K562 (cell line): ENCODE measurements at regions not wholly inside any gene's neighbourhood (a gene's known extent, or its start where the extent isn't known, plus 50 kb on each side); places are given as distances from the start of the nearest gene placed in this dataset.
A peak's percentile ranks its signal among the peaks of the same experiment; 100 is the strongest.

Experiments
- ATAC-seq: fragments of 200-7000 bp; cut with Tn5 transposase; 3 replicates; pipeline ENCODE4 v1.9.1; 2020; ENCODE audit warnings: moderate library complexity
- BruUV-seq: library from RNA; stranded (reverse); fragments of 400-500 nt; replicated peaks from 2 replicates; lab custom pipeline; 2021; lab: Mats Ljungman, UMichigan
- CTCF ChIA-PET: fragments of 300-600 bp; formaldehyde crosslinking; extraction: SDS; loops from one replicate; lab custom pipeline; 2021; ENCODE audit warnings: low intra/inter-chr PET ratio; lab: Yijun Ruan, JAX
- POLR2A ChIA-PET: fragments of 300-600, 350-650 bp; sonication (Branson Sonifier 250); formaldehyde crosslinking; extraction: SDS; loops from one replicate; lab custom pipeline; 2021; ENCODE audit warnings: antibody characterized with exemption, inconsistent platforms; lab: Yijun Ruan, JAX
- DNase-seq, 4 experiments: peaks; one replicate each; pipeline versions ENCODE4 v3.0.0 to v3.0.0-alpha.2; 2011 to 2018; ENCODE audit warnings: low spot score in 3 of 4, mixed read lengths in 3 of 4; ENCODE audit errors: extremely low read depth in 1 of 4
- FAIRE-seq: peaks from 2 replicates; lab custom pipeline; 2011; peaks lifted over from hg19 to GRCh38; lab: Jason Lieb, UNC
- H2AFZ ChIP-seq: 2 replicates; pipeline ENCODE4 v1.6.0; 2011; ENCODE audit warnings: low read depth, low read length, control low read depth, inconsistent platforms
- H3K27ac ChIP-seq: fragments of 200-600 bp; 3 replicates; pipeline ENCODE4 v1.8.0; 2011; ENCODE audit warnings: low read depth, mild to moderate bottlenecking, control low read depth, inconsistent platforms, low read length, moderate library complexity, mixed read lengths; ENCODE audit errors: extremely low read depth
- H3K27me3 ChIP-seq, 2 experiments: fragments of 300-600 bp in 1 of 2; 2 replicates in 1 of 2; 3 replicates in 1 of 2; pipeline versions ENCODE4 v1.6.0 to v1.8.0; 2011; ENCODE audit warnings: inconsistent platforms in 2 of 2, low read length in 2 of 2, mild to moderate bottlenecking in 1 of 2, mixed read lengths in 1 of 2, moderate library complexity in 1 of 2; ENCODE audit not compliant: control insufficient read depth in 2 of 2, insufficient read depth in 2 of 2
- H3K36me3 ChIP-seq: fragments of 300-600 bp; 3 replicates; pipeline ENCODE4 v1.8.0; 2011; ENCODE audit warnings: mild to moderate bottlenecking, low read length, inconsistent platforms; ENCODE audit not compliant: control insufficient read depth, insufficient read depth
- H3K4me1 ChIP-seq, 2 experiments: fragments of 200-600 bp in 1 of 2; replicated peaks in 1 of 2; 2 replicates in 1 of 2; 3 replicates in 1 of 2; pipeline versions ENCODE4 v1.5.1 to v1.8.0; 2011; ENCODE audit warnings: inconsistent platforms in 2 of 2, low read length in 2 of 2, mild to moderate bottlenecking in 1 of 2, mixed read lengths in 1 of 2, moderate library complexity in 1 of 2; ENCODE audit not compliant: control insufficient read depth in 2 of 2, insufficient read depth in 2 of 2
- H3K4me2 ChIP-seq: 2 replicates; pipeline ENCODE4 v1.6.1; 2011; ENCODE audit warnings: low read length, control low read depth, inconsistent platforms, mixed read lengths; ENCODE audit not compliant: insufficient read depth
- H3K4me3 ChIP-seq: fragments of 200-600 bp; sonication (generic), shearing (Covaris generic); 2 replicates; pipeline ENCODE4 v1.5.1; 2016; ENCODE audit warnings: control low read depth, inconsistent platforms
- H3K79me2 ChIP-seq: fragments of 200-600 bp; 3 replicates; pipeline ENCODE4 v1.8.0; 2011; ENCODE audit warnings: low read length, inconsistent platforms; ENCODE audit not compliant: control insufficient read depth, insufficient read depth
- H3K9ac ChIP-seq, 2 experiments: 2 replicates each; pipeline versions ENCODE4 v1.6.0 to v1.6.1; 2011; ENCODE audit warnings: low read depth in 2 of 2, low read length in 2 of 2, control low read depth in 1 of 2, inconsistent platforms in 1 of 2, mild to moderate bottlenecking in 1 of 2, mixed read lengths in 1 of 2; ENCODE audit not compliant: insufficient read depth in 1 of 2
- H3K9me1 ChIP-seq: one replicate; pipeline ENCODE4 v1.6.0; 2011; ENCODE audit warnings: inconsistent platforms, mild to moderate bottlenecking, low read length, moderate library complexity; ENCODE audit not compliant: control insufficient read depth, insufficient read depth
- H3K9me3 ChIP-seq: replicated peaks from 2 replicates; pipeline ENCODE4 v1.5.1; 2011; ENCODE audit warnings: low read depth, low read length, inconsistent platforms; ENCODE audit not compliant: control insufficient read depth, insufficient read depth
- H4K20me1 ChIP-seq: replicated peaks from 2 replicates; pipeline ENCODE4 v1.6.1; 2011; ENCODE audit warnings: low read length, inconsistent platforms, mixed read lengths; ENCODE audit not compliant: control insufficient read depth, insufficient read depth
- CTBP1 ChIP-seq: fragments of 450-650 bp; IDR thresholded peaks from 2 replicates; pipeline ENCODE4 v1.6.1; 2016; ENCODE audit warnings: borderline replicate concordance
- ETV1 ChIP-seq: fragments of 450-650 bp; conservative IDR thresholded peaks from 2 replicates; pipeline ENCODE4 v1.6.1; 2016; ENCODE audit warnings: missing genetic modification characterization, control low read depth, low read depth, missing compliant biosample characterization
- FOXA1 ChIP-seq: fragments of 450-650 bp; IDR thresholded peaks from 2 replicates; pipeline ENCODE4 v1.6.1; 2016; ENCODE audit warnings: mild to moderate bottlenecking, borderline replicate concordance
- IRF2 ChIP-seq: sonication (generic); formaldehyde crosslinking; IDR thresholded peaks from 2 replicates; pipeline ENCODE4 v1.8.1; 2022; ENCODE audit warnings: mild to moderate bottlenecking, missing genetic modification reagents
- MBD2 ChIP-seq: sonication (generic); IDR thresholded peaks from 2 replicates; pipeline ENCODE4 v1.6.1; 2016; ENCODE audit warnings: low read depth, borderline replicate concordance
- PHF8 ChIP-seq: fragments of 200-600 bp; sonication (generic); IDR thresholded peaks from 2 replicates; pipeline ENCODE4 v1.6.1; 2012; ENCODE audit warnings: mixed run types, mild to moderate bottlenecking, inconsistent platforms, low read length, moderate library complexity, borderline replicate concordance
- STAT5B ChIP-seq: fragments of 250-450 bp; sonication (Bioruptor Pico); IDR thresholded peaks from 2 replicates; pipeline ENCODE4 v1.8.0; 2021; ENCODE audit warnings: mild to moderate bottlenecking, inconsistent platforms
- ZNF586 ChIP-seq: fragments of 450-650 bp; formaldehyde crosslinking; conservative IDR thresholded peaks from 2 replicates; pipeline ENCODE4 v1.4.0; 2020; ENCODE audit warnings: mild to moderate bottlenecking, moderate library complexity
- WGBS: fragments of 100-300 bp; shearing (Covaris generic); methylation state at CpG from one replicate; pipeline ENCODE4 v1.1.6; 2016; ENCODE audit warnings: low coverage, mixed read lengths; ENCODE audit not compliant: insufficient coverage; ENCODE audit errors: missing lambda C conversion rate; 5-methylcytosine and 5-hydroxymethylcytosine counted together
- in situ Hi-C: fragments of 300-500 bp; cut with MboI; formaldehyde crosslinking; loops from 4 replicates; pipeline ENCODE4 v1.15.0; 2018; ENCODE audit warnings: inconsistent platforms, mixed read lengths
- intact Hi-C: fragments of 100-400 bp; cut with micrococcal nuclease; formaldehyde crosslinking; loops from 2 replicates; pipeline ENCODE4 v1.14.2; 2022
- TF ChIP-seq, protein P1 (sequence below): sonication (generic); formaldehyde crosslinking; IDR thresholded peaks from 2 replicates; pipeline ENCODE4 v1.8.1; 2022; ENCODE audit warnings: missing genetic modification reagents
- TF ChIP-seq, protein P2 (sequence below): fragments of 250-450 bp; sonication (Bioruptor Pico); IDR thresholded peaks from 2 replicates; pipeline ENCODE4 v1.8.0; 2021; ENCODE audit warnings: moderate library complexity, mild to moderate bottlenecking, inconsistent platforms
- TF ChIP-seq, protein P3 (sequence below): fragments of 200-600 bp; sonication (generic); IDR thresholded peaks from one replicate; pipeline ENCODE4 v1.6.1; 2012; ENCODE audit warnings: mild to moderate bottlenecking, low read depth, low read length, inconsistent platforms

DNA sequence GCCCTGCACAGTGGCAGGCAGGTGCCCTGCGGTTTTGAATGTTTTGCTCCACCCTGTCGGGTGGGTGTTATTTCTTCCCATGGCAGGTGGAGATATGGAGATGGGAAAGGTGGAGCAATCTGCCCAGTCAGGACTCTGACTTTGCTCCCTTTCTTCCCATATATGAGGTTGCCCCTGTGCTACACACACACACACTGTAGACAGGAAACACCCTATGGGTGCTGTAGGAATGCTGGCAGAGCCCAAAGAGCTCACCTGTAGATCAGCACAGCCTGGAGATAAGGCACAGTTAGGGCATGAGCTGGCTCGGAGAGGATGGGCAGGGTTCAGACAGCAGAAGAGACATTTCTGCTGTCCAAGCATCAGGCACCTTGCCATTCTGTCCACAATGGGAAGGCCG, 246.0 kb upstream of the AJAP1 start (continued):
- TF ChIP-seq, protein P1, sequence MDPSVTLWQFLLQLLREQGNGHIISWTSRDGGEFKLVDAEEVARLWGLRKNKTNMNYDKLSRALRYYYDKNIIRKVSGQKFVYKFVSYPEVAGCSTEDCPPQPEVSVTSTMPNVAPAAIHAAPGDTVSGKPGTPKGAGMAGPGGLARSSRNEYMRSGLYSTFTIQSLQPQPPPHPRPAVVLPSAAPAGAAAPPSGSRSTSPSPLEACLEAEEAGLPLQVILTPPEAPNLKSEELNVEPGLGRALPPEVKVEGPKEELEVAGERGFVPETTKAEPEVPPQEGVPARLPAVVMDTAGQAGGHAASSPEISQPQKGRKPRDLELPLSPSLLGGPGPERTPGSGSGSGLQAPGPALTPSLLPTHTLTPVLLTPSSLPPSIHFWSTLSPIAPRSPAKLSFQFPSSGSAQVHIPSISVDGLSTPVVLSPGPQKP (CRISPR knock-in tag) = no peak
- TF ChIP-seq STAT5B (CRISPR knock-in tag) (no peak), IRF2 (no peak), FOXA1 (no peak), ETV1 (tag) (no peak), PHF8 (no peak), MBD2 (no peak)
- TF ChIP-seq, protein P2, sequence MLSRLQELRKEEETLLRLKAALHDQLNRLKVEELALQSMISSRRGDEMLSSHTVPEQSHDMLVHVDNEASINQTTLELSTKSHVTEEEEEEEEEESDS (CRISPR knock-in tag) = no peak

DNA sequence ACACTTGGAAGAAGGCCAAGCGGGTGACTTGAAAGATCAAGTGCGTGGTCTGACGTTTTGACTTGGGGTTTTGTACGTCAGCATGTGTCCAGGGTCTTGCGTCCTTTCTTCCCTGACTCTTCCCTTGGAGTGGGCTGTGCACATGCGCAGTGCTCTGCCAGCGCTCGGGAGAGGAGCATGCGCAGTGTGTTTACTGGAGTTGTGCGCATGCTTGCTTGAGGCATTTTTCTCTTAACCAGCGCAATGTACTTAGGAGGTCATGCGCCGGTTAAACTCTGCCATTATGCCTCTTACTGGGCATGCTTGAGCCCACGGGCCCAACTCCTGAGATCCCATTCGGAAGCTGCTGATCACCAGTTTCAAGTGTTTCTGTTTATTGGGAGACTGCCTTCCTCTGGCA, 242.5 kb upstream of the AJAP1 start:
- H3K36me3 ChIP-seq = no peaks in the 10 kb centered on the region
- in situ Hi-C loops = no loop called here
- intact Hi-C loops = no loop called here
- H3K27me3 ChIP-seq = peaks cover 0 to 9% of the 10 kb centered on the region in 2 experiments; a peak in 1 of 5 replicates
- ATAC-seq (no peak), FAIRE-seq (peak; percentile 40), DNase-seq (peak in 1 of 4 experiments; percentile 20)
- H3K4me1 ChIP-seq = no peaks in the 10 kb centered on the region
- no peaks in the 10 kb centered on the region for H3K9me3 ChIP-seq
- no peaks in the 10 kb centered on the region for H3K79me2 ChIP-seq
- no peak overlapping the region for H3K4me2 ChIP-seq
- no peaks in the 10 kb centered on the region for H3K9me1 ChIP-seq
- 24% methylated on average over 15 of the region's 15 CpGs for WGBS
- no peak overlapping the region for H3K9ac ChIP-seq
- no peak overlapping the region for H2AFZ ChIP-seq
- no peaks in the 10 kb centered on the region for H4K20me1 ChIP-seq
- ChIA-PET CTCF (no interaction called here), POLR2A (no interaction called here)
- H3K27ac ChIP-seq = no peak overlapping the region
- H3K4me3 ChIP-seq = no peak overlapping the region
- no TSS peak for BruUV-seq
- no peak for TF ChIP-seq CTBP1
- TF ChIP-seq, protein P3, sequence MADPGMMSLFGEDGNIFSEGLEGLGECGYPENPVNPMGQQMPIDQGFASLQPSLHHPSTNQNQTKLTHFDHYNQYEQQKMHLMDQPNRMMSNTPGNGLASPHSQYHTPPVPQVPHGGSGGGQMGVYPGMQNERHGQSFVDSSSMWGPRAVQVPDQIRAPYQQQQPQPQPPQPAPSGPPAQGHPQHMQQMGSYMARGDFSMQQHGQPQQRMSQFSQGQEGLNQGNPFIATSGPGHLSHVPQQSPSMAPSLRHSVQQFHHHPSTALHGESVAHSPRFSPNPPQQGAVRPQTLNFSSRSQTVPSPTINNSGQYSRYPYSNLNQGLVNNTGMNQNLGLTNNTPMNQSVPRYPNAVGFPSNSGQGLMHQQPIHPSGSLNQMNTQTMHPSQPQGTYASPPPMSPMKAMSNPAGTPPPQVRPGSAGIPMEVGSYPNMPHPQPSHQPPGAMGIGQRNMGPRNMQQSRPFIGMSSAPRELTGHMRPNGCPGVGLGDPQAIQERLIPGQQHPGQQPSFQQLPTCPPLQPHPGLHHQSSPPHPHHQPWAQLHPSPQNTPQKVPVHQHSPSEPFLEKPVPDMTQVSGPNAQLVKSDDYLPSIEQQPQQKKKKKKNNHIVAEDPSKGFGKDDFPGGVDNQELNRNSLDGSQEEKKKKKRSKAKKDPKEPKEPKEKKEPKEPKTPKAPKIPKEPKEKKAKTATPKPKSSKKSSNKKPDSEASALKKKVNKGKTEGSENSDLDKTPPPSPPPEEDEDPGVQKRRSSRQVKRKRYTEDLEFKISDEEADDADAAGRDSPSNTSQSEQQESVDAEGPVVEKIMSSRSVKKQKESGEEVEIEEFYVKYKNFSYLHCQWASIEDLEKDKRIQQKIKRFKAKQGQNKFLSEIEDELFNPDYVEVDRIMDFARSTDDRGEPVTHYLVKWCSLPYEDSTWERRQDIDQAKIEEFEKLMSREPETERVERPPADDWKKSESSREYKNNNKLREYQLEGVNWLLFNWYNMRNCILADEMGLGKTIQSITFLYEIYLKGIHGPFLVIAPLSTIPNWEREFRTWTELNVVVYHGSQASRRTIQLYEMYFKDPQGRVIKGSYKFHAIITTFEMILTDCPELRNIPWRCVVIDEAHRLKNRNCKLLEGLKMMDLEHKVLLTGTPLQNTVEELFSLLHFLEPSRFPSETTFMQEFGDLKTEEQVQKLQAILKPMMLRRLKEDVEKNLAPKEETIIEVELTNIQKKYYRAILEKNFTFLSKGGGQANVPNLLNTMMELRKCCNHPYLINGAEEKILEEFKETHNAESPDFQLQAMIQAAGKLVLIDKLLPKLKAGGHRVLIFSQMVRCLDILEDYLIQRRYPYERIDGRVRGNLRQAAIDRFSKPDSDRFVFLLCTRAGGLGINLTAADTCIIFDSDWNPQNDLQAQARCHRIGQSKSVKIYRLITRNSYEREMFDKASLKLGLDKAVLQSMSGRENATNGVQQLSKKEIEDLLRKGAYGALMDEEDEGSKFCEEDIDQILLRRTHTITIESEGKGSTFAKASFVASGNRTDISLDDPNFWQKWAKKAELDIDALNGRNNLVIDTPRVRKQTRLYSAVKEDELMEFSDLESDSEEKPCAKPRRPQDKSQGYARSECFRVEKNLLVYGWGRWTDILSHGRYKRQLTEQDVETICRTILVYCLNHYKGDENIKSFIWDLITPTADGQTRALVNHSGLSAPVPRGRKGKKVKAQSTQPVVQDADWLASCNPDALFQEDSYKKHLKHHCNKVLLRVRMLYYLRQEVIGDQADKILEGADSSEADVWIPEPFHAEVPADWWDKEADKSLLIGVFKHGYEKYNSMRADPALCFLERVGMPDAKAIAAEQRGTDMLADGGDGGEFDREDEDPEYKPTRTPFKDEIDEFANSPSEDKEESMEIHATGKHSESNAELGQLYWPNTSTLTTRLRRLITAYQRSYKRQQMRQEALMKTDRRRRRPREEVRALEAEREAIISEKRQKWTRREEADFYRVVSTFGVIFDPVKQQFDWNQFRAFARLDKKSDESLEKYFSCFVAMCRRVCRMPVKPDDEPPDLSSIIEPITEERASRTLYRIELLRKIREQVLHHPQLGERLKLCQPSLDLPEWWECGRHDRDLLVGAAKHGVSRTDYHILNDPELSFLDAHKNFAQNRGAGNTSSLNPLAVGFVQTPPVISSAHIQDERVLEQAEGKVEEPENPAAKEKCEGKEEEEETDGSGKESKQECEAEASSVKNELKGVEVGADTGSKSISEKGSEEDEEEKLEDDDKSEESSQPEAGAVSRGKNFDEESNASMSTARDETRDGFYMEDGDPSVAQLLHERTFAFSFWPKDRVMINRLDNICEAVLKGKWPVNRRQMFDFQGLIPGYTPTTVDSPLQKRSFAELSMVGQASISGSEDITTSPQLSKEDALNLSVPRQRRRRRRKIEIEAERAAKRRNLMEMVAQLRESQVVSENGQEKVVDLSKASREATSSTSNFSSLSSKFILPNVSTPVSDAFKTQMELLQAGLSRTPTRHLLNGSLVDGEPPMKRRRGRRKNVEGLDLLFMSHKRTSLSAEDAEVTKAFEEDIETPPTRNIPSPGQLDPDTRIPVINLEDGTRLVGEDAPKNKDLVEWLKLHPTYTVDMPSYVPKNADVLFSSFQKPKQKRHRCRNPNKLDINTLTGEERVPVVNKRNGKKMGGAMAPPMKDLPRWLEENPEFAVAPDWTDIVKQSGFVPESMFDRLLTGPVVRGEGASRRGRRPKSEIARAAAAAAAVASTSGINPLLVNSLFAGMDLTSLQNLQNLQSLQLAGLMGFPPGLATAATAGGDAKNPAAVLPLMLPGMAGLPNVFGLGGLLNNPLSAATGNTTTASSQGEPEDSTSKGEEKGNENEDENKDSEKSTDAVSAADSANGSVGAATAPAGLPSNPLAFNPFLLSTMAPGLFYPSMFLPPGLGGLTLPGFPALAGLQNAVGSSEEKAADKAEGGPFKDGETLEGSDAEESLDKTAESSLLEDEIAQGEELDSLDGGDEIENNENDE = no peak
- no peak for TF ChIP-seq ZNF586 (CRISPR knock-in tag)
